ENCODE measurements at regions not wholly inside any gene's neighbourhood (a gene's known extent, or its start where the extent isn't known, plus 50 kb on each side); places are given as distances from the start of the nearest gene placed in this dataset.

DNA sequence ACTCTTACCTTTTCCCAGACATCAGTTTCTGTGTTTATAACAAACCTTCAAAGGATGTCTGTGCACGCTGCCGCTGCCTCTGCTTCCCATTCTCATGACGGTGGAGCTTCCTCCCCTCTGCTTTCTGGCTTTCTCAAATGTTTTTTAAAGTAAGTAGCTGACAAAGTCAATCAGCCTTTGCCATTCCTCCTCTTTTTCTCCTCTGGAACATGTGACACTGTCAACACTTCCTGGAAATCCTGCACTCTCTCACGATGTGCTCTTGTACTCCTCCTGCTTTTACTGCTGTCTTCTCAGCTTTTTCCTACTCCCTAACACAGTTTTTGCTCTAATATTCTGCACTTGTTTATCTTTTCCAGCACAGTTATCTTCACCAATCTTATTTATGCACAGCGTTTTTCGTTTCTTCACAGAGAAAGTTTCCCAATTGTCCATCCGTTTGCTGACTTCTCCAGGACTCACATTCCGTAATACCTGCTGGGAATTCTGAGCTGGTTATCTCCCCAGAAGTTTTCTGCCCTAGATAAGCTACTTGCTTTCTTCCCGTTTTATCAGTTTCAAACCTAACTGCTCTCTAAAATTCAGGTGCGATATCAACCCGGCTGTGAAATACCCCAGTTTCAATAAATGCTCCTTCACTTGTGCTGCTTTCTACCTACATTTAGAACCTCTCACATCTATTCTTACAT lies 465.6 kb upstream of the AGA start:
- no peak for FAIRE-seq
- TF ChIP-seq POLR2A (IDR thresholded peaks at IDR 0.05; ENCODE audit: low read depth, low read length) (no peak), POLR2AphosphoS5 (IDR thresholded peaks at IDR 0.05; ENCODE audit: low read depth, low read length) (no peak), TAF1 (IDR thresholded peaks at IDR 0.05; ENCODE audit: borderline replicate concordance, low read depth, low read length) (no peak)
- DNase-seq (ENCODE audit: insufficient read length): no peak

DNA sequence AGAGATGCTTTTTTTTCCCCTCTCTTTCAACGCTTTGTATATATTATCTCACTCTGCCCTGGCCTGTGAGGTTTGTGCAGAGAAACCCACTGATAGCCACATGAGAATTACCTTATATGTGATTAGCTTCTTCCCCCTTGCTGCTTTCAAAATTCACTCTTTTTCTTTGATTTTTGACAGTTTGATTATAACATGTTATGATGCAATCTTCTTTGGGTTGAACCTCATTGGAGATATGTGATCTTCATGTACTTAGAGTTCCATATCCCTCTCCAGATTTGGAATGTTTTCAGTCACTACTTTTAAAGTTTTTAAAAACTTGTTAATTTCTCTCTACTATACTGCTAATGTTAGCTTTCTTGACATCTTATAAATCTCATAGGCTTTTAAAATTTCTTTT lies 479.5 kb upstream of the AGA start:
- no peak for DNase-seq (ENCODE audit: insufficient read length)
- no peak for FAIRE-seq
- no peak for TF ChIP-seq POLR2AphosphoS5 (IDR thresholded peaks at IDR 0.05; ENCODE audit: low read depth, low read length)
- no peak for TF ChIP-seq POLR2A (IDR thresholded peaks at IDR 0.05; ENCODE audit: low read depth, low read length)
- TF ChIP-seq TAF1 (IDR thresholded peaks at IDR 0.05; ENCODE audit: borderline replicate concordance, low read depth, low read length): no peak

DNA sequence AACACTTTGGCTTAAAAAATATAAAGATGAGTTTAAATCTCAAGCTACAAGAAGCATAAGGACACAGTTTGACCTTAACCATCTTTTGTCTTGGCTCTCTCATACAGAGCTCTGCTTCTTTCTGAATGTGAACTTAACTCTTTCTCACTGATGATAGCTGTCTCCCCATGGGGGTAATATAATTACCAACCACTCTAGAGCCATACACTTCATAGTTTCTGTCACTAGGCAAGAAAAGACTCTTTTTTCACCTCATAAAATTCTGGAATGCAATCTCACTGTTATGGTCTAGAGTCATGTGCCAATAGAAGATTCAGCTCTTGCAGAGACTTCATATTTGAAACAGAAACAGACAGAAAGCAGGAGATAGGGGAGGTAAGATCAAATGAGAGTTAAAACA lies 481.7 kb upstream of the AGA start:
- DNase-seq (ENCODE audit: insufficient read length) (no peak), FAIRE-seq (no peak)
- TF ChIP-seq TAF1 (IDR thresholded peaks at IDR 0.05; ENCODE audit: borderline replicate concordance, low read depth, low read length) (no peak), POLR2A (IDR thresholded peaks at IDR 0.05; ENCODE audit: low read depth, low read length) (no peak), POLR2AphosphoS5 (IDR thresholded peaks at IDR 0.05; ENCODE audit: low read depth, low read length) (no peak)

DNA sequence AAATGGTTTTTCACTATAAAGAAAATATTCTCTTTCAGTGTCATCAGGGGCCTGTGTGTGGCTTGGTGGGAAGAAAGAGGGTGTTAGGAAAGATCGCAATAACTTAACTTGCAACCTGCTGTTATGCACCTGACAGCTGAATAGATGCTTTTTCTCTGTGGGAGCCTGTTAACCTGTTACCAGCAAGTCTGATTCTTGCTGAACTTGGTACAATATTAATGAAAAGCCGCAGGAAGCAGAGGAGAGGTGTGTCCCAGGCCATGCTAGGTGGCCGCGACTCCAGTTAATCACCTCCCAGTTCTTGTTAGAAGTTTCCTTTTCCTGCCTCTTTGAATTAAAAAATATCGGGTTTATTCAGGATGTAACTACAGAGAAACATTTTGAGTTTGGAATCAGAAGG lies 494.8 kb upstream of the AGA start:
- DNase-seq (ENCODE audit: insufficient read length) (no peak), FAIRE-seq (no peak)
- TF ChIP-seq POLR2AphosphoS5 (IDR thresholded peaks at IDR 0.05; ENCODE audit: low read depth, low read length) (no peak), TAF1 (IDR thresholded peaks at IDR 0.05; ENCODE audit: borderline replicate concordance, low read depth, low read length) (no peak), POLR2A (IDR thresholded peaks at IDR 0.05; ENCODE audit: low read depth, low read length) (no peak)

DNA sequence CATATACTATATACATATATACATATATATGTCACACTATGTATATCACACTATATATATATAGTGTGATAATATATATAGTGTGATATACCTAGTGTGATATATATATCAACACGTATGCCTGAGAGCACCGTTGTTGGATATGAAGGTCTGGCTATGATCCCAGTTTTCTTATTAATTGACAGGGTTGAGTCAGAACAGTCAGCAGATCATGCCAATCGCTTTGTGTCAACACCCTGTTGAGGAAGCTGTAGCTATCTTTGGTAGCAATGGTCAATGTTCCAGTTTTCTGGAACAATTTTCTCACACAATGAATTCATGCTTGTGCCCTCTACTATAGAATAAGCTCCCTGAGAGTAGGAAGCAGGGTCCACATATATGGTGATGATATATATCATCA lies 496.0 kb upstream of the AGA start:
- FAIRE-seq (no peak), DNase-seq (ENCODE audit: insufficient read length) (no peak)
- TF ChIP-seq TAF1 (IDR thresholded peaks at IDR 0.05; ENCODE audit: borderline replicate concordance, low read depth, low read length): no peak
- no peak for TF ChIP-seq POLR2A (IDR thresholded peaks at IDR 0.05; ENCODE audit: low read depth, low read length)
- TF ChIP-seq POLR2AphosphoS5 (IDR thresholded peaks at IDR 0.05; ENCODE audit: low read depth, low read length): no peak

DNA sequence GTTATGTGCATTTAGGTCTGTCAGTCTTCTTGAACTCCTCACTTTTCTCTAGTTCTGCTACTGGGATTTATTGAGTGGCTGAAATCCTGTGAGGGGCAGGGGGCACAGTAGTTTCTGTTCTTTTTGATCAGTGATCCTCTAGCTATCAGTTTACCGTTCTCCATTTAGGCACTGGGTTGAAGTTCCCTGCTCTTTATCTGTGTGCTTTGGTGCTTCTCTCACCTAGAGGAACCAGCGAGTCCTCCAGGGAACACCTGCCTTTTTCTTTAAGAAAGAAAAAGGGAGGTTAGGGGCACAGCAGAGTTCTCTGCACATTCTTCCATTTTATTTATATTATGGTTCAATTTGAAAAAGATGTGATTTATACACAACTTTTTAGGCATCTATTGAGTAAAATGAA lies 503.0 kb upstream of the AGA start:
- no peak for FAIRE-seq
- DNase-seq (ENCODE audit: insufficient read length): no peak
- no peak for TF ChIP-seq POLR2A (IDR thresholded peaks at IDR 0.05; ENCODE audit: low read depth, low read length)
- TF ChIP-seq POLR2AphosphoS5 (IDR thresholded peaks at IDR 0.05; ENCODE audit: low read depth, low read length): no peak
- no peak for TF ChIP-seq TAF1 (IDR thresholded peaks at IDR 0.05; ENCODE audit: borderline replicate concordance, low read depth, low read length)

DNA sequence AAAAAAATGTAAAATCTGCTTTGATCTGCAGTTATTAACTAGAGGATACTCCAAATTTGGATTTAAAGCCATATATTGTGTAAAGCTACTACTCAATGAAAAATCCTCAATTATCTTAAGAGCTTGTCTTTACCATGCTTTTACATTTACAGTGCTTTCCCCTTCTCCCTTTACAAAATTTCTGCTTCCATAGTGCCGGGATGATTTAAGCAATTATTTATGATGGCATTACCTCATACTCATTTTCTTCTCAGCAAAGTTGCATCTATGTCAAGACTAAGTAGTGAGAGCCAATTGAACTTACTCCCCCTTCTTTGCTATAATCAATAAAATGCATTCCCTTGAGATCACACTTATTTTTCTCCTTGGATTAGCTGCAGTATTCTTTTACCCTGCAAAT lies 505.4 kb upstream of the AGA start:
- DNase-seq (ENCODE audit: insufficient read length) (no peak), FAIRE-seq (no peak)
- TF ChIP-seq TAF1 (IDR thresholded peaks at IDR 0.05; ENCODE audit: borderline replicate concordance, low read depth, low read length) (no peak), POLR2A (IDR thresholded peaks at IDR 0.05; ENCODE audit: low read depth, low read length) (no peak), POLR2AphosphoS5 (IDR thresholded peaks at IDR 0.05; ENCODE audit: low read depth, low read length) (no peak)

DNA sequence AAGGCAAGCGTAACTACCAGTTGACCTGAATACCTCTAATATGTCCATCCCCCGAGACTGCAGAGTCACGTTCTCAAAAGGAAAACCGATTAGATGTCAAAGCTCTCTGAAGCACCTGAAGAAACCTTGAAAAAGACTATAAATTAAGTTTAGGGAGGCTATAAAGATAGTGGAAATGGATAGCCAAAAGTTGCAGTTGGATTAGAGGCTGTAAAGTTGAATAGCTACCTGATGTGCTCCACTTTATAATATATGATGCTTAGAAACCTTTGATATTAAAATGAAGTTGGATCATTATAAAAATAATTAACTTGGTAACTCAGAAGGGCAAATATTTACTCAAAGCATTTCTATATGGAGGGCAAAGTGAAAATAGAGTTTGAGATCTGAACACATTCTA lies 506.6 kb upstream of the AGA start:
- DNase-seq (ENCODE audit: insufficient read length): no peak
- no peak for FAIRE-seq

DNA sequence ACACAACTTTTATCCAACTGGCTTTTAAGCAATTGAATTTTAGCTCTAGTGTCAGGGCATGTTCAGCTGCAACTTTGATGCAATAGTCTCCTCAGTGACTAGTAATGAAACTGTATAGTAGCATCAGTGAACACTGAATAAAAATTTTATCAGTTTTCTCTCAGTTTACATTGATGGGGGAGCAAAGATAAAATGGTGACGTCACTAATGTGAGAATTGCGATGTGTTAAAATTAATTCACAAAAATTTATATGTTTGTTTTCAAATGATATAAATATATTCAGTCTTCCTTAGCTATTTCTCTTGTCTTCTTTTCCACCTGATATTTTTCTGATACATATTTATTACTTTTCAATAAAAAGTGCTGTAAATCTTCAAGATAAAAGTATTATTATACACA lies 508.8 kb upstream of the AGA start:
- DNase-seq (ENCODE audit: insufficient read length) (no peak), FAIRE-seq (no peak)
- TF ChIP-seq POLR2A (IDR thresholded peaks at IDR 0.05; ENCODE audit: low read depth, low read length): no peak

More for the DNA sequence above, 506.6 kb upstream of the AGA start:
- no peak for TF ChIP-seq TAF1 (IDR thresholded peaks at IDR 0.05; ENCODE audit: borderline replicate concordance, low read depth, low read length)
- TF ChIP-seq POLR2A (IDR thresholded peaks at IDR 0.05; ENCODE audit: low read depth, low read length): no peak
- TF ChIP-seq POLR2AphosphoS5 (IDR thresholded peaks at IDR 0.05; ENCODE audit: low read depth, low read length): no peak

DNA sequence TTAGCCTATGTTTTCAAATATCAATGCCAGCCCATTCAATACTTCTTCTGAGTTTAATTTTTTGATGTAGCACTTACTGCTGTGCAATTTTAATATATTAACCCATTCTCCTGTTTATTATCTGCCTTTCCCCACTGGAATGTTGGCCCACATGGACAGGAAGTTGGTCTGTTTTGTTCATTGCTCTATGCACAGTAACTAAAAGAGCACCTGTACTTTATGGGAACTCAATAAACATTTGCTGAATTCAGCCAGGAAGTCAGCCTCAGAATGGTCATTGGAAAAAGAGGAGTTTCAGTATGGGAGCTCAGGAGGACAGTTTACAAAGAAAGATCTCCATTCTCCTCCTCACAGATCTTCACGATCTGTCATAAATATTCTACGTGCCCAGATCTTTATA lies 510.5 kb upstream of the AGA start:
- TF ChIP-seq POLR2AphosphoS5 (IDR thresholded peaks at IDR 0.05; ENCODE audit: low read depth, low read length) (no peak), POLR2A (IDR thresholded peaks at IDR 0.05; ENCODE audit: low read depth, low read length) (no peak), TAF1 (IDR thresholded peaks at IDR 0.05; ENCODE audit: borderline replicate concordance, low read depth, low read length) (no peak)
- DNase-seq (ENCODE audit: insufficient read length) (no peak), FAIRE-seq (no peak)

DNA sequence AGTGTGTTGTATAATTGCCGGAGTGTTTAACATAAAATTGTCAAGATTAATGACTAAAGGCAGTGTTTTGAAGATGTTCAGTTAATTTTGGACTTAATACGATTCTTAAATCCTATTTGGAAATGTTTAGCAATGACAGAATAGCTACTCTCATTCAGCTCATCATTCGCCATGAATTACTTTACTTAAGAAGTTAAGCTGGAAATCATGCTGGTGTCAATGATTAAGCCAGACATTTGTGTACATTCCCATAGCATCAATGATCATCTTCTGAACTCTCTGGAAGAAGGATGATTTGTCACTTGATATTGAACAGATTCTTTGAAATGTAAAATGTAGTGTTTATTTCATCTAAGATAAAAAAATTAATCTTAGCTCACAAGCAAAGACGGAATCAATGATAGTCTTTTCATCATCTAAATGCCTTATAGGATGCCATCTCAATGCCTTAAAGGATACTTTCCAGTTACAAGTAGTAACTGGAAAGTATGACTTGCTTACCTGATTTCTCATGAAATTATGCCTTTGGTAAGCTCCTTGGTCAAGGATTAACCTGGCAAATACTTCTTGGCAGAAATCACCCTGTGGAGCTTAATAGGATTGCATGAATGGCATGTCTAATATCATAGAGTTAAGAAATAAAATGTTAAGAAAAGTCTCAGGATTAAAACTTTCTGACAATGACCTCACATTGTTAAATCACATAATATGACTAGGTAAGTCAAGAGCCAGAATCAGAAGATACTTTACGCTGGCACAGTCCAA lies 515.5 kb upstream of the AGA start:
- DNase-seq (ENCODE audit: insufficient read length) (no peak), FAIRE-seq (no peak)
- TF ChIP-seq POLR2AphosphoS5 (IDR thresholded peaks at IDR 0.05; ENCODE audit: low read depth, low read length): no peak
- no peak for TF ChIP-seq TAF1 (IDR thresholded peaks at IDR 0.05; ENCODE audit: borderline replicate concordance, low read depth, low read length)
- TF ChIP-seq POLR2A (IDR thresholded peaks at IDR 0.05; ENCODE audit: low read depth, low read length): no peak

DNA sequence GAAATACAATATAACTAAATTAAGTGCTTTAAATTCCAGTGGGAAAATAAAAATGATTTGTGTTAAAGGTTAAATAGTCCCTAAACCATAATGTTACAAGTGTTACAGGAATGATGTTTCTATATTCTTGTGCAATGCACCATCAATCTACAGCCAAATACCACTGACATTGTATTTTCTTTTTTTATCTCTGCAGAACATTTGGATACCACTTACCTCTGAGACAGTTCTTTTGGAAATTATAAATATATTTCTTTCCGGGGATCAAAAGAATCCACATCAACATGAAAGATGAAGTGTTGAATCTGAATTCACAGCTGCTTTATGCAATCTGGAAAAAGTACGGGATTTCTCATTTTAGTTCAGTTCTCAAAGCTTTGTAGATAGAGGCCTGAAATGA lies 518.3 kb upstream of the AGA start:
- TF ChIP-seq TAF1 (IDR thresholded peaks at IDR 0.05; ENCODE audit: borderline replicate concordance, low read depth, low read length) (no peak), POLR2AphosphoS5 (IDR thresholded peaks at IDR 0.05; ENCODE audit: low read depth, low read length) (no peak), POLR2A (IDR thresholded peaks at IDR 0.05; ENCODE audit: low read depth, low read length) (no peak)
- DNase-seq (ENCODE audit: insufficient read length) (no peak), FAIRE-seq (no peak)
